ENCODE measurements at regions not wholly inside any gene's neighbourhood (a gene's known extent, or its start where the extent isn't known, plus 50 kb on each side); places are given as distances from the start of the nearest gene placed in this dataset.

- WGBS, 5 donors = 78 to 91% (median 80%) methylated on average over 2 of the region's 2 CpGs
- Histone ChIP-seq H3K9me3 (no peaks in the 10 kb centered on the region), H3K4me3 (no peak overlapping the region), H3K36me3 (no peaks in the 10 kb centered on the region), H3K27me3 (replicated peaks in 1 of 7) (peaks cover 0 to 7% (median 0%) of the 10 kb centered on the region in 7 donors), H3K27ac (no peak overlapping the region), H3K4me1 (no peaks in the 10 kb centered on the region)
- intact Hi-C loops (cut with DNase I; ENCODE audit: low total_unique reads) = no loop called here
- no peak for TF ChIP-seq POLR2A (IDR thresholded peaks at IDR 0.05)
- no peak for TF ChIP-seq POLR2AphosphoS5 (IDR thresholded peaks at IDR 0.05)
- TF ChIP-seq CTCF (IDR thresholded peaks at IDR 0.05 in 8 of 11, conservative IDR thresholded peaks at IDR 0.05 in 3 of 11) = no peak
- DNase-seq = no peak
These were observed 123.7 kb upstream of the MCTP2 start for GRCh38 chr15:94107652-94108051.

- no peaks in the 10 kb centered on the region for H3K36me3 ChIP-seq
- no peaks in the 10 kb centered on the region for H3K4me1 ChIP-seq
- H3K27me3 ChIP-seq (replicated peaks in 1 of 7) = peaks cover 0 to 4% (median 0%) of the 10 kb centered on the region in 7 donors
- no peak overlapping the region for H3K27ac ChIP-seq
- no peak for DNase-seq
- 59 to 79% (median 64%) methylated on average over 4 of the region's 4 CpGs for WGBS, 5 donors
- no peak for TF ChIP-seq POLR2A (IDR thresholded peaks at IDR 0.05)
- TF ChIP-seq POLR2AphosphoS5 (IDR thresholded peaks at IDR 0.05) = no peak
- TF ChIP-seq CTCF (IDR thresholded peaks at IDR 0.05 in 8 of 11, conservative IDR thresholded peaks at IDR 0.05 in 3 of 11) = no peak
- H3K4me3 ChIP-seq = no peak overlapping the region
- H3K9me3 ChIP-seq = no peaks in the 10 kb centered on the region
- intact Hi-C loops (cut with DNase I; ENCODE audit: low total_unique reads) = no loop called here
These were observed 125.6 kb upstream of the MCTP2 start for GRCh38 chr15:94105760-94106159.

GRCh38 chr15:94100863-94101262, 130.5 kb upstream of the MCTP2 start:
- no peak for DNase-seq
- Histone ChIP-seq H3K9me3 (no peaks in the 10 kb centered on the region), H3K4me1 (no peaks in the 10 kb centered on the region), H3K4me3 (no peak overlapping the region), H3K27ac (no peak overlapping the region), H3K27me3 (replicated peaks in 1 of 7) (peaks cover 0 to 4% (median 0%) of the 10 kb centered on the region in 7 donors), H3K36me3 (no peaks in the 10 kb centered on the region)
- intact Hi-C loops (cut with DNase I; ENCODE audit: low total_unique reads) = no loop called here
- 45 to 84% (median 67%) methylated on average over 5 of the region's 5 CpGs for WGBS, 5 donors
- TF ChIP-seq CTCF (IDR thresholded peaks at IDR 0.05 in 8 of 11, conservative IDR thresholded peaks at IDR 0.05 in 3 of 11) = no peak
- no peak for TF ChIP-seq POLR2A (IDR thresholded peaks at IDR 0.05)
- TF ChIP-seq POLR2AphosphoS5 (IDR thresholded peaks at IDR 0.05) = no peak

- Histone ChIP-seq H3K4me3 (no peak overlapping the region), H3K27me3 (replicated peaks in 1 of 7) (peaks cover 0 to 4% (median 0%) of the 10 kb centered on the region in 7 donors), H3K4me1 (no peaks in the 10 kb centered on the region), H3K27ac (no peak overlapping the region), H3K36me3 (no peaks in the 10 kb centered on the region), H3K9me3 (no peaks in the 10 kb centered on the region)
- no peak for TF ChIP-seq POLR2AphosphoS5 (IDR thresholded peaks at IDR 0.05)
- intact Hi-C loops (cut with DNase I; ENCODE audit: low total_unique reads) = no loop called here
- 45 to 80% (median 62%) methylated on average over 3 of the region's 3 CpGs for WGBS, 5 donors
- DNase-seq = no peak
These were observed 131.8 kb upstream of the MCTP2 start for GRCh38 chr15:94099574-94099960.

Data from spleen (tissue), 11 donors.